ENCODE measurements at regions not wholly inside any gene's neighbourhood (a gene's known extent, or its start where the extent isn't known, plus 50 kb on each side); places are given as distances from the start of the nearest gene placed in this dataset.

DNA sequence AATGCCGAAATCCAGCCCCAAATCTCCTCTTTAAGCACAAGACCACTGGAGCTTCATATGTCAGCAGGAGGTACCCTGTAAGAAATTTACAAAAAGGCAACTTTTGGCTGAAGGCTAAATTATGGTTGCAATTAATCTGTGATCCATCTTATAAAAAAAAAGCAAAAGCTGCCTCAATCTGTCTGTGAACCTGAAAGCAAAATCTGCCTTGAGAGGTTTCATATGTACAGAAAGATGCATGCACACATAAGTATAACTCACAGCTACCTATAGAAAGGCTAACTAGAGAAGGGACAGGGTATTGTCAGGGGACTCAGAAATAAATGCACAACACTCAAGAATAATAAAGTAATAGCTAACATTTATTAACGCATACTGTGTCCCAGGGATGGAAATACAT lies 964.2 kb upstream of the ADGRL2 start:
- ChIA-PET POLR2A (ENCODE audit: partially characterized antibody) (no interaction called here), CTCF (ENCODE audit: partially characterized antibody) (interaction anchor here (0.8 kb wide), 1 partner anchor 37 kb away, joined by 3 read pairs; no protein-coding TSS in a partner anchor)
- DNase-seq (ENCODE audit: low read depth in 1 of 2, low spot score in 2 of 2): no peak
- Histone ChIP-seq H3K9ac (replicated peaks in 1 of 4; ENCODE audit: extremely low read depth in 1 of 4, low read depth in 3 of 4, low read length in 3 of 4) (no peak overlapping the region), H3K23ac (ENCODE audit: insufficient read length) (no peak overlapping the region), H4K5ac (ENCODE audit: insufficient read length, low read depth, low read length) (no peak overlapping the region), H3K79me2 (ENCODE audit: control insufficient read depth in 1 of 2, insufficient read depth in 2 of 2, low read length in 2 of 2) (no peaks in the 10 kb centered on the region), H3K4me2 (ENCODE audit: insufficient read depth in 1 of 2, low read depth in 2 of 2, low read length in 2 of 2) (no peak overlapping the region), H3K36me3 (ENCODE audit: control insufficient read depth in 2 of 4, insufficient read depth in 4 of 4, low read length in 3 of 4) (no peaks in the 10 kb centered on the region; a peak in 1 of 8 replicates), H2BK120ac (replicated peaks; ENCODE audit: low read depth, low read length) (no peak overlapping the region), H3K56ac (replicated peaks; ENCODE audit: insufficient read length, low read depth, low read length) (no peak overlapping the region), H3K4ac (replicated peaks; ENCODE audit: insufficient read length, low read depth, low read length) (no peak overlapping the region), H3K4me1 (replicated peaks in 1 of 4; ENCODE audit: control insufficient read depth in 3 of 4, insufficient read depth in 4 of 4, low read length in 3 of 4) (peaks cover 0 to 3% (median 2%) of the 10 kb centered on the region in 4 experiments; a peak in 2 of 7 replicates), H2BK12ac (ENCODE audit: low read depth, low read length) (no peak overlapping the region), H3K27me3 (replicated peaks in 1 of 4; ENCODE audit: control insufficient read depth in 3 of 4, extremely low read depth in 1 of 4, insufficient read depth in 3 of 4, low read length in 3 of 4) (no peaks in the 10 kb centered on the region), H2AK5ac (ENCODE audit: low read depth, low read length) (no peak overlapping the region), H2AFZ (ENCODE audit: low read length) (no peak overlapping the region), H4K20me1 (replicated peaks in 1 of 2; ENCODE audit: control insufficient read depth in 1 of 2, insufficient read depth in 2 of 2, low read length in 2 of 2) (no peaks in the 10 kb centered on the region), H3K79me1 (ENCODE audit: low read depth, low read length) (no peaks in the 10 kb centered on the region), H4K8ac (ENCODE audit: extremely low read depth, insufficient read depth, low read length) (no peak overlapping the region), H3K4me3 (ENCODE audit: extremely low read depth in 1 of 4, insufficient read depth in 2 of 4, low read depth in 3 of 4, low read length in 4 of 4) (no peak overlapping the region), H2BK5ac (ENCODE audit: low read depth, low read length) (no peak overlapping the region), H2BK20ac (ENCODE audit: low read length) (no peak overlapping the region), H3K23me2 (ENCODE audit: low read depth, low read length) (no peaks in the 10 kb centered on the region), H3K14ac (ENCODE audit: insufficient read length) (no peak overlapping the region), H2BK15ac (ENCODE audit: low read length) (no peak overlapping the region), H3K9me3 (ENCODE audit: insufficient read depth in 2 of 2, low read depth in 1 of 2, low read length in 1 of 2) (peaks cover 3% of the 10 kb centered on the region in 2 experiments; a peak in 3 of 4 replicates), H3K27ac (ENCODE audit: low read depth, low read length) (no peak overlapping the region), H3K18ac (ENCODE audit: extremely low read depth, low read length) (no peak overlapping the region), H4K91ac (replicated peaks; ENCODE audit: insufficient read length, low read length) (no peak overlapping the region)
- TF ChIP-seq, protein P1, sequence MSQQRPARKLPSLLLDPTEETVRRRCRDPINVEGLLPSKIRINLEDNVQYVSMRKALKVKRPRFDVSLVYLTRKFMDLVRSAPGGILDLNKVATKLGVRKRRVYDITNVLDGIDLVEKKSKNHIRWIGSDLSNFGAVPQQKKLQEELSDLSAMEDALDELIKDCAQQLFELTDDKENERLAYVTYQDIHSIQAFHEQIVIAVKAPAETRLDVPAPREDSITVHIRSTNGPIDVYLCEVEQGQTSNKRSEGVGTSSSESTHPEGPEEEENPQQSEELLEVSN (IDR thresholded peaks at IDR 0.05): no peak
- TF ChIP-seq TEAD4 (IDR thresholded peaks at IDR 0.05; ENCODE audit: low read depth, low read length) (no peak), KDM5A (IDR thresholded peaks at IDR 0.05; ENCODE audit: low read length) (no peak), SAP30 (IDR thresholded peaks at IDR 0.05; ENCODE audit: insufficient read depth, insufficient replicate concordance, low read length) (no peak), SIN3A (conservative IDR thresholded peaks at IDR 0.05 in 1 of 2, IDR thresholded peaks at IDR 0.05 in 1 of 2; ENCODE audit: low read depth in 1 of 2, low read length in 2 of 2) (no peak), SRF (IDR thresholded peaks at IDR 0.05; ENCODE audit: low read depth, low read length) (no peak)
- WGBS, 2 experiments (ENCODE audit: extremely low coverage in 1 of 2, insufficient coverage in 1 of 2, insufficient read length in 1 of 2, insufficient replicate concordance in 2 of 2, low coverage in 1 of 2, low lambda C conversion rate in 2 of 2, missing lambda C conversion rate in 1 of 2): 88% methylated on average over 2 of the region's 2 CpGs; no CpG with 5 or more reads in 1 of the 2 experiments
- no peak for FAIRE-seq

All from H1 (cell line).